ENCODE measurements at regions not wholly inside any gene's neighbourhood (a gene's known extent, or its start where the extent isn't known, plus 50 kb on each side); places are given as distances from the start of the nearest gene placed in this dataset.

DNA sequence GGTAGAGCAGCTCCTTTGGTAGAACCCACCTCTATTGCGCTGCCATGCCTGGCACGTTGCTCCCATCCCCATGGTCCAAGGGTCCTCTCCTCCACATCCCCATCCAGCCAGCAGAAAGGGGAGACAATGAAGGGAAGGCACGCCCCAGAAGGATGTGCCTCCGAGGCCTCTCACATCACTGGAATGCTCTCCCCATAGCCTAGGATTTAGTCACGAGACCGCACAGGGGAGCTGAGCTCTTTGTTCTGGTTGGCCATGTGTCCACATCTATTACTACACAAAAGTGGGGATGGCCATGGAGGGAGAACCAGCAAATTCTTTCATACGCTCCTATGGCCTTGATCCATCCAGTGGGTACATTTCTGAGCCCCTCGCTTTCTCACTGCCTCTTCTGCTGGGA lies 60.5 kb upstream of the SALL4 start:
- no peaks in the 10 kb centered on the region for H3K36me3 Mint-ChIP-seq
- H3K4me3 Mint-ChIP-seq, result no peak overlapping the region
- ATAC-seq (replicated peaks), result no peak
- DNase-seq, result no peak
- no peaks in the 10 kb centered on the region for H3K4me1 Mint-ChIP-seq
- peaks cover 7 to 13% of the 10 kb centered on the region in 2 donors for H3K27me3 Mint-ChIP-seq
- no peak overlapping the region for H3K27ac Mint-ChIP-seq
- no peaks in the 10 kb centered on the region for H3K9me3 Mint-ChIP-seq

GRCh38 chr20:51861726-51862466 lies 59.6 kb upstream of the SALL4 start:
- no peaks in the 10 kb centered on the region for H3K36me3 Mint-ChIP-seq
- no peaks in the 10 kb centered on the region for H3K4me1 Mint-ChIP-seq
- H3K4me3 Mint-ChIP-seq, result no peak overlapping the region
- no peak overlapping the region for H3K27ac Mint-ChIP-seq
- ATAC-seq (replicated peaks) (no peak), DNase-seq (no peak)
- no peaks in the 10 kb centered on the region for H3K9me3 Mint-ChIP-seq
- H3K27me3 Mint-ChIP-seq, result peaks cover 7 to 13% of the 10 kb centered on the region in 2 donors

DNA sequence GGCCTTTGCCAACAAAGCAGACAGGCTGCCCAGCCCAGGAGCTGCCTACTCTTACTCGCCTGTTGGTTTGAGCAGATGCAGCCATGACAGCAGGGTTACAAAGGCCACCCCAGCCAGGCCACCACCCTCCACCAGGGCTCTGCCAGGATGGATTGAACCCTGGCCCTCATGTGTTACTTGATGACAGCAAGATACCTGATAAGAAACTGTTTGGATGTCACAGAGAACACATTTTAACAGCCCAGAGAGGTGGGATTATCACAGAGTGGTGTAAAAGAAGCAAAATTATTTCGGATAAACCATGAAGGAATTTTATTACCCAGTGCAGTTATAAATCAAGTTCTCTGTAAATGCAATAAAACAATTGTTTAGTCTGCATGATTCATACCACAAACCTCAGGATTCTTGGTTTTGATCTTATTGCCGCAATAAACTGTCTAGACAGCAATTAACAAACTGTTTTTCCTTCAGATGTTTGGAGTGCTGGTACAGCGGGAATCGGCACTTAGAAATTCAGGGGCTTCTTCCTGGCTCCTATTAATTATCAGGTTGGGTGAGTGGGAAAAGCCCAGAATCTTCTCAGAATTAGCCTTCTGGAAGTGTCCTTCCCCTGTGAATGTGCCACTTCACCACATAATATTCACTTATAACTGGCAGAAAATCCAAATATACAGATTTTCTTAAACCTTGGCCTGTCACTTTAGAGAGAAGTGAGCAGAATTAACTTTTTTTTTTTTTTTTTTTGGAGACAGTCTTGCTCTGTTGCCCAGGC lies 58.0 kb upstream of the SALL4 start:
- no peak overlapping the region for H3K27ac Mint-ChIP-seq
- DNase-seq (no peak), ATAC-seq (replicated peaks) (no peak)
- H3K4me1 Mint-ChIP-seq, result no peaks in the 10 kb centered on the region
- H3K4me3 Mint-ChIP-seq, result no peak overlapping the region
- no peaks in the 10 kb centered on the region for H3K9me3 Mint-ChIP-seq
- H3K36me3 Mint-ChIP-seq, result no peaks in the 10 kb centered on the region
- H3K27me3 Mint-ChIP-seq, result peaks cover 12 to 13% of the 10 kb centered on the region in 2 donors

GRCh38 chr20:51856432-51856831 lies 54.1 kb upstream of the SALL4 start:
- DNase-seq, result no peak

GRCh38 chr20:51854921-51855320 lies 52.6 kb upstream of the SALL4 start:
- Mint-ChIP-seq H3K27me3 (peaks cover 0 to 6% of the 10 kb centered on the region in 2 donors), H3K27ac (no peak overlapping the region), H3K9me3 (no peaks in the 10 kb centered on the region), H3K4me3 (no peak overlapping the region), H3K4me1 (no peaks in the 10 kb centered on the region), H3K36me3 (no peaks in the 10 kb centered on the region)
- ATAC-seq (replicated peaks) (no peak), DNase-seq (no peak)

More at GRCh38 chr20:51856432-51856831, 54.1 kb upstream of the SALL4 start:
- no peak for ATAC-seq (replicated peaks)
- no peaks in the 10 kb centered on the region for H3K4me1 Mint-ChIP-seq
- H3K27ac Mint-ChIP-seq, result no peak overlapping the region
- H3K36me3 Mint-ChIP-seq, result no peaks in the 10 kb centered on the region
- H3K9me3 Mint-ChIP-seq, result no peaks in the 10 kb centered on the region
- no peak overlapping the region for H3K4me3 Mint-ChIP-seq
- peaks cover 3 to 6% of the 10 kb centered on the region in 2 donors for H3K27me3 Mint-ChIP-seq

Data from stimulated activated naive B cell treated with anti-CD40 and anti-IgM and Interleukin-4, amounts not matched to agents 10 μg/mL and 1 μg/mL and 100 μg/mL, for 72 hours (primary cell).